ENCODE measurements at regions not wholly inside any gene's neighbourhood (a gene's known extent, or its start where the extent isn't known, plus 50 kb on each side); places are given as distances from the start of the nearest gene placed in this dataset.

DNA sequence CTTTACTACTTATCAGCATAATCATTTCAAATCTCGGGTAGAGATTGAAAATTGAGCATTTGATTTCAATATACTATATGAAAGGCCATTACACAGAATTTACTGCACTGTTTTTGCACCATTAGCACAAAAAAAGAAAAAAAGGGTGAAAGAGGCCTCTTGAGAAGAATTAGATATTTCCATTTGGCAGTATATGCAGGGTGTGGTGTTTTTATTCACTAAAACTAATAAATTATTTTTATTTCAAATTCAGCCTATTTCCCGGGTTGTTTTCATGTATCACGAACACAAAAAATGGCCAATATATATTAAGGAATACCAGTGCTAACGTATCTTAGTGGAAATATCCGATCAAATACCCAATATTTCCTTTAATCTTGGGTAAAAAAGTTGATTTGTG is 110.5 kb upstream of the TBL1XR1 start:
- no peak overlapping the region for H3K4me2 ChIP-seq (ENCODE audit: low read length)
- H3K36me3 ChIP-seq (ENCODE audit: control insufficient read depth, insufficient read depth, low read length) = no peaks in the 10 kb centered on the region
- H2AFZ ChIP-seq = no peak overlapping the region
- H3K27ac ChIP-seq = no peak overlapping the region
- no peak overlapping the region for H3K9ac ChIP-seq
- H3K27me3 ChIP-seq (ENCODE audit: control insufficient read depth, insufficient read depth, low read length) = no peaks in the 10 kb centered on the region
- TF ChIP-seq, protein P1, sequence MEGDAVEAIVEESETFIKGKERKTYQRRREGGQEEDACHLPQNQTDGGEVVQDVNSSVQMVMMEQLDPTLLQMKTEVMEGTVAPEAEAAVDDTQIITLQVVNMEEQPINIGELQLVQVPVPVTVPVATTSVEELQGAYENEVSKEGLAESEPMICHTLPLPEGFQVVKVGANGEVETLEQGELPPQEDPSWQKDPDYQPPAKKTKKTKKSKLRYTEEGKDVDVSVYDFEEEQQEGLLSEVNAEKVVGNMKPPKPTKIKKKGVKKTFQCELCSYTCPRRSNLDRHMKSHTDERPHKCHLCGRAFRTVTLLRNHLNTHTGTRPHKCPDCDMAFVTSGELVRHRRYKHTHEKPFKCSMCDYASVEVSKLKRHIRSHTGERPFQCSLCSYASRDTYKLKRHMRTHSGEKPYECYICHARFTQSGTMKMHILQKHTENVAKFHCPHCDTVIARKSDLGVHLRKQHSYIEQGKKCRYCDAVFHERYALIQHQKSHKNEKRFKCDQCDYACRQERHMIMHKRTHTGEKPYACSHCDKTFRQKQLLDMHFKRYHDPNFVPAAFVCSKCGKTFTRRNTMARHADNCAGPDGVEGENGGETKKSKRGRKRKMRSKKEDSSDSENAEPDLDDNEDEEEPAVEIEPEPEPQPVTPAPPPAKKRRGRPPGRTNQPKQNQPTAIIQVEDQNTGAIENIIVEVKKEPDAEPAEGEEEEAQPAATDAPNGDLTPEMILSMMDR (IDR thresholded peaks at IDR 0.05) = no peak
- H3K4me1 ChIP-seq = no peaks in the 10 kb centered on the region
- H3K4me3 ChIP-seq (ENCODE audit: low read depth, low read length) = no peak overlapping the region
- no peaks in the 10 kb centered on the region for H3K79me2 ChIP-seq
- no peaks in the 10 kb centered on the region for H3K9me3 ChIP-seq (ENCODE audit: control insufficient read depth, low read length)

DNA sequence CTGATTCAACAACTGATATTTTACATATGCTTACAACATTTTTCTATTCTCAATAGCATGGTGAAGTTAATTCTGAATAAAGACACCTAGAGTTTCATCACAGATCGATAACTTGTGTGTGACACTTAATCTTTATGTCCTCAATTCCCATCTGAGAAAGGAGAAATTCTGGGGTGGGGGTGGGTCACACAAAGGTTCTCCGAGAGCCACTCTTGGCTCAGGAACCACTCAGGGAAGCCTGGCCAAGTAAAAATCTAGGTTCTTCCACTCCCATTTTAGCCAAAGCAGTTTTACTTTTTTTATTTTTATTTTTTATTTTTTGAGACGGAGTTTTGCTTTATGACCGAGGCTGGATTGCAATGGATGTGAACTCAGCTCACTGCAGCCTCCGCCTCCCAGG is 111.0 kb upstream of the TBL1XR1 start:
- Histone ChIP-seq H3K79me2 (no peaks in the 10 kb centered on the region), H3K4me1 (no peaks in the 10 kb centered on the region), H3K9ac (no peak overlapping the region), H3K27me3 (ENCODE audit: control insufficient read depth, insufficient read depth, low read length) (no peaks in the 10 kb centered on the region), H3K4me3 (ENCODE audit: low read depth, low read length) (no peak overlapping the region), H3K27ac (no peak overlapping the region), H3K4me2 (ENCODE audit: low read length) (no peak overlapping the region), H2AFZ (no peak overlapping the region), H3K9me3 (ENCODE audit: control insufficient read depth, low read length) (no peaks in the 10 kb centered on the region), H3K36me3 (ENCODE audit: control insufficient read depth, insufficient read depth, low read length) (no peaks in the 10 kb centered on the region)
- TF ChIP-seq, protein P1 (IDR thresholded peaks at IDR 0.05) = no peak

- Histone ChIP-seq H3K4me3 (ENCODE audit: low read depth, low read length) (no peak overlapping the region), H3K4me1 (no peaks in the 10 kb centered on the region), H3K27me3 (ENCODE audit: control insufficient read depth, insufficient read depth, low read length) (no peaks in the 10 kb centered on the region), H3K9me3 (ENCODE audit: control insufficient read depth, low read length) (no peaks in the 10 kb centered on the region), H2AFZ (no peak overlapping the region), H3K27ac (no peak overlapping the region), H3K4me2 (ENCODE audit: low read length) (no peak overlapping the region), H3K79me2 (no peaks in the 10 kb centered on the region), H3K9ac (no peak overlapping the region), H3K36me3 (ENCODE audit: control insufficient read depth, insufficient read depth, low read length) (no peaks in the 10 kb centered on the region)
- TF ChIP-seq, protein P1 (IDR thresholded peaks at IDR 0.05) = no peak
Observed at GRCh38 chr3:177308911-177309310, 111.6 kb upstream of the TBL1XR1 start.

DNA sequence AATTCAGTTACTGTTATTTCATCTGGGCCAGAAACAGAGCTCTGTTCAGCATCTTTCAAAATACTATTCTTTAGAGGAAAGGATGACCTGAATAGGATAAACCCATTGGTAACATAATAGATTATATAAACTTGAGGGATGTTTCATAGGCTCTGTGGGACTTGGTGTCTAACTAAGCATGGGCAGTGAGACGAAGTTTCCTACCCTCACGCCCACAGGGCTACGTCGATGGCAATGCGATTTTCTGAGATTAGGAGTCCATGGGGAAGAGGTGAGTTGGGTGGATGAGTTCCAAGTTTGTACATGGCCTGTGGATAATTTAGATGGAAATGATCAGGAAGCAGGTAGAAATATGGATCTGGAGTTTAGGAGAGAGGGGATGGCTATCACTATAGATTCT is 115.2 kb upstream of the TBL1XR1 start:
- Histone ChIP-seq H2AFZ (no peak overlapping the region), H3K9me3 (ENCODE audit: control insufficient read depth, low read length) (no peaks in the 10 kb centered on the region), H3K4me2 (ENCODE audit: low read length) (no peak overlapping the region), H3K79me2 (no peaks in the 10 kb centered on the region), H3K27ac (no peak overlapping the region), H3K4me3 (ENCODE audit: low read depth, low read length) (no peak overlapping the region), H3K36me3 (ENCODE audit: control insufficient read depth, insufficient read depth, low read length) (no peaks in the 10 kb centered on the region), H3K4me1 (no peaks in the 10 kb centered on the region), H3K27me3 (ENCODE audit: control insufficient read depth, insufficient read depth, low read length) (no peaks in the 10 kb centered on the region), H3K9ac (no peak overlapping the region)
- TF ChIP-seq, protein P1 (IDR thresholded peaks at IDR 0.05) = no peak

DNA sequence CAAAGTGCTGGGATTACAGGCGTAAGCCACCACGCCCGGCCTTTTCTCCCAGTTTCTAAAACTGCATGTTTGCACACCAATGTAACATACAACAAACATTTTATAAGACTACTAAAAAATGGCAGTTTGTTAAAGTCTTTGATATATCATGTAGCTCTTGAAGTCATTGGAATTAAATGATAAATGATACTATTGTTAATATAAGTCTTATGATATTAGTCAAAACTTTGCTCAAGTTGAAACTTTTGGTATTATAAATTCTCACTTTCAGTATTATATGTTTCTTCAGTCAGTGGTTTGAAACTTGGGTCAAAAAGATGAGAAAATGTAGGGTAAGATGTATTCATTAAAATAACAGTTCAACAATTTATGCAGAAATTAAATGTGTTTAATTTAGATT is 117.6 kb upstream of the TBL1XR1 start:
- H3K4me3 ChIP-seq (ENCODE audit: low read depth, low read length) = no peak overlapping the region
- H3K36me3 ChIP-seq (ENCODE audit: control insufficient read depth, insufficient read depth, low read length) = no peaks in the 10 kb centered on the region
- no peak overlapping the region for H2AFZ ChIP-seq
- TF ChIP-seq, protein P1 (IDR thresholded peaks at IDR 0.05) = no peak
- no peak overlapping the region for H3K27ac ChIP-seq
- no peak overlapping the region for H3K9ac ChIP-seq
- H3K4me1 ChIP-seq = no peaks in the 10 kb centered on the region
- no peaks in the 10 kb centered on the region for H3K9me3 ChIP-seq (ENCODE audit: control insufficient read depth, low read length)
- no peaks in the 10 kb centered on the region for H3K27me3 ChIP-seq (ENCODE audit: control insufficient read depth, insufficient read depth, low read length)
- no peak overlapping the region for H3K4me2 ChIP-seq (ENCODE audit: low read length)
- H3K79me2 ChIP-seq = no peaks in the 10 kb centered on the region
